Vagina (tissue), 2 donors: ENCODE measurements at regions not wholly inside any gene's neighbourhood (a gene's known extent, or its start where the extent isn't known, plus 50 kb on each side); places are given as distances from the start of the nearest gene placed in this dataset.

ENCODE experiments used
- DNase-seq, 2 donors: peaks; one replicate each; pipeline ENCODE4 v3.0.0-alpha.2; 2017; ENCODE audit errors: extremely low spot score in 2 of 2
- H3K27ac ChIP-seq: fragments of 200-600 bp; sonication (generic); one replicate; pipeline ENCODE4 v1.5.1; 2019
- H3K27me3 ChIP-seq: fragments of 200-600 bp; sonication (generic); one replicate; pipeline ENCODE4 v1.5.1; 2019
- H3K36me3 ChIP-seq, 2 donors: fragments of 200-600 bp; sonication (generic); one replicate each; pipeline ENCODE4 v1.5.1; 2017 to 2019
- H3K4me1 ChIP-seq: fragments of 200-600 bp; sonication (generic); one replicate; pipeline ENCODE4 v1.5.1; 2019
- H3K4me3 ChIP-seq, 2 donors: fragments of 200-600 bp; sonication (generic); 1 replicate in 1 of 2; 2 replicates in 1 of 2; pipeline ENCODE4 v1.5.1; 2016 to 2019
- H3K9me3 ChIP-seq: fragments of 200-600 bp; sonication (generic); one replicate; pipeline ENCODE4 v1.5.1; 2019
- CTCF ChIP-seq, 3 experiments: fragments of 450-650 bp in 2 of 3; fragments of 200-600 bp in 1 of 3; sonication (generic) in 1 of 3; IDR thresholded peaks; one replicate each; pipeline ENCODE4 v1.5.1; 2017 to 2019; ENCODE audit warnings: antibody characterized with exemption in 3 of 3, mild to moderate bottlenecking in 2 of 3, moderate library complexity in 2 of 3
- POLR2A ChIP-seq, 2 donors: fragments of 450-650 bp; IDR thresholded peaks; one replicate each; pipeline ENCODE4 v1.6.1; 2017; ENCODE audit warnings: antibody characterized with exemption in 2 of 2, mild to moderate bottlenecking in 2 of 2, moderate library complexity in 2 of 2
- POLR2AphosphoS5 ChIP-seq, 2 donors: sonication (generic); formaldehyde crosslinking; IDR thresholded peaks; one replicate each; pipeline ENCODE4 v1.9.0; 2017; ENCODE audit warnings: antibody characterized with exemption in 2 of 2, mild to moderate bottlenecking in 2 of 2, low read depth in 1 of 2; ENCODE audit not compliant: insufficient read depth in 1 of 2
- intact Hi-C: fragments of 100-400 bp; cut with DNase I; formaldehyde crosslinking; loops from one replicate; pipeline ENCODE4 v1.15.1; 2023

GRCh38 chr20:43295781-43296180 is 106.1 kb upstream of the PTPRT start:
- no peak overlapping the region for H3K27ac ChIP-seq
- H3K9me3 ChIP-seq = no peaks in the 10 kb centered on the region
- no peaks in the 10 kb centered on the region for H3K4me1 ChIP-seq
- no peaks in the 10 kb centered on the region for H3K27me3 ChIP-seq
- TF ChIP-seq POLR2A (IDR thresholded peaks at IDR 0.05) = no peak
- no peak for TF ChIP-seq CTCF (IDR thresholded peaks at IDR 0.05)
- no peak for TF ChIP-seq POLR2AphosphoS5 (IDR thresholded peaks at IDR 0.05; ENCODE audit: insufficient read depth in 1 of 2, low read depth in 1 of 2)
- intact Hi-C loops = no loop called here
- no peak for DNase-seq
- no peaks in the 10 kb centered on the region for H3K36me3 ChIP-seq
- H3K4me3 ChIP-seq = no peak overlapping the region

GRCh38 chr20:43295263-43295662 is 105.6 kb upstream of the PTPRT start:
- no peak for DNase-seq
- Histone ChIP-seq H3K4me1 (no peaks in the 10 kb centered on the region), H3K27ac (no peak overlapping the region), H3K27me3 (no peaks in the 10 kb centered on the region), H3K36me3 (no peaks in the 10 kb centered on the region), H3K9me3 (no peaks in the 10 kb centered on the region), H3K4me3 (no peak overlapping the region)
- intact Hi-C loops = no loop called here
- TF ChIP-seq POLR2A (IDR thresholded peaks at IDR 0.05) (no peak), CTCF (IDR thresholded peaks at IDR 0.05) (no peak), POLR2AphosphoS5 (IDR thresholded peaks at IDR 0.05; ENCODE audit: insufficient read depth in 1 of 2, low read depth in 1 of 2) (no peak)

- Histone ChIP-seq H3K27me3 (no peaks in the 10 kb centered on the region), H3K4me1 (no peaks in the 10 kb centered on the region), H3K9me3 (no peaks in the 10 kb centered on the region), H3K4me3 (no peak overlapping the region), H3K27ac (no peak overlapping the region), H3K36me3 (no peaks in the 10 kb centered on the region)
- intact Hi-C loops = no loop called here
- no peak for TF ChIP-seq POLR2A (IDR thresholded peaks at IDR 0.05)
- no peak for TF ChIP-seq POLR2AphosphoS5 (IDR thresholded peaks at IDR 0.05; ENCODE audit: insufficient read depth in 1 of 2, low read depth in 1 of 2)
- no peak for DNase-seq
Observed at GRCh38 chr20:43294031-43294430, 104.3 kb upstream of the PTPRT start.

GRCh38 chr20:43293068-43293786 is 103.5 kb upstream of the PTPRT start:
- Histone ChIP-seq H3K27ac (no peak overlapping the region), H3K27me3 (no peaks in the 10 kb centered on the region), H3K4me3 (no peak overlapping the region), H3K36me3 (no peaks in the 10 kb centered on the region), H3K4me1 (no peaks in the 10 kb centered on the region), H3K9me3 (no peaks in the 10 kb centered on the region)
- no peak for DNase-seq
- intact Hi-C loops = no loop called here
- no peak for TF ChIP-seq CTCF (IDR thresholded peaks at IDR 0.05)
- no peak for TF ChIP-seq POLR2A (IDR thresholded peaks at IDR 0.05)
- TF ChIP-seq POLR2AphosphoS5 (IDR thresholded peaks at IDR 0.05; ENCODE audit: insufficient read depth in 1 of 2, low read depth in 1 of 2) = no peak

- no peaks in the 10 kb centered on the region for H3K36me3 ChIP-seq
- H3K27me3 ChIP-seq = no peaks in the 10 kb centered on the region
- H3K4me3 ChIP-seq = no peak overlapping the region
- intact Hi-C loops = no loop called here
- no peaks in the 10 kb centered on the region for H3K9me3 ChIP-seq
- no peaks in the 10 kb centered on the region for H3K4me1 ChIP-seq
- no peak overlapping the region for H3K27ac ChIP-seq
- TF ChIP-seq CTCF (IDR thresholded peaks at IDR 0.05) (no peak), POLR2A (IDR thresholded peaks at IDR 0.05) (no peak), POLR2AphosphoS5 (IDR thresholded peaks at IDR 0.05; ENCODE audit: insufficient read depth in 1 of 2, low read depth in 1 of 2) (no peak)
- no peak for DNase-seq
Observed at GRCh38 chr20:43292222-43292621, 102.5 kb upstream of the PTPRT start.
